Mesodermal cell (in vitro differentiated cells): ENCODE measurements at regions not wholly inside any gene's neighbourhood (a gene's known extent, or its start where the extent isn't known, plus 50 kb on each side); places are given as distances from the start of the nearest gene placed in this dataset.

Source experiments
- H3K27ac ChIP-seq: 2 replicates; pipeline ENCODE4 v1.7.0; 2013; ENCODE audit warnings: mild to moderate bottlenecking, low read depth, low read length, moderate library complexity; ENCODE audit not compliant: severe bottlenecking
- H3K36me3 ChIP-seq: 2 replicates; pipeline ENCODE4 v1.7.1; 2013; ENCODE audit warnings: mild to moderate bottlenecking, low read length, moderate library complexity; ENCODE audit not compliant: control insufficient read depth, insufficient read depth
- H3K4me1 ChIP-seq: one replicate; pipeline ENCODE4 v1.7.1; 2013; ENCODE audit warnings: mild to moderate bottlenecking, low read length; ENCODE audit not compliant: insufficient read depth, control insufficient read depth, poor library complexity, severe bottlenecking
- H3K4me3 ChIP-seq: 2 replicates; pipeline ENCODE4 v1.7.0; 2013; ENCODE audit warnings: low read length, control low read depth, mild to moderate bottlenecking; ENCODE audit not compliant: insufficient read depth, poor library complexity, severe bottlenecking; ENCODE audit errors: extremely low read depth
- H3K9me3 ChIP-seq: 2 replicates; pipeline ENCODE4 v1.7.1; 2013; ENCODE audit warnings: mild to moderate bottlenecking, low read length, moderate library complexity; ENCODE audit not compliant: control insufficient read depth
- WGBS, 2 experiments: methylation state at CpG; one replicate each; pipeline ENCODE4 v1.1.5; 2013; ENCODE audit warnings: missing lambda C conversion rate in 2 of 2; ENCODE audit not compliant: insufficient coverage in 2 of 2; 5-methylcytosine and 5-hydroxymethylcytosine counted together

- no peak overlapping the region for H3K27ac ChIP-seq
- H3K4me3 ChIP-seq = no peak overlapping the region
- H3K9me3 ChIP-seq = no peaks in the 10 kb centered on the region
- H3K36me3 ChIP-seq = no peaks in the 10 kb centered on the region
- H3K4me1 ChIP-seq = no peaks in the 10 kb centered on the region
- 93 to 94% methylated on average over 4 of the region's 7 CpGs for WGBS, 2 experiments
These were observed 393.3 kb upstream of the TNRC6C start for GRCh38 chr17:77565166-77565565.

GRCh38 chr17:77566151-77566550 is 392.4 kb upstream of the TNRC6C start:
- Histone ChIP-seq H3K27ac (no peak overlapping the region), H3K4me3 (no peak overlapping the region), H3K9me3 (no peaks in the 10 kb centered on the region), H3K36me3 (no peaks in the 10 kb centered on the region), H3K4me1 (no peaks in the 10 kb centered on the region)
- WGBS, 2 experiments = 74 to 95% methylated on average over 2 to 6 of the region's 7 CpGs

- WGBS, 2 experiments = 93 to 97% methylated on average over 4 to 10 of the region's 13 CpGs
- no peak overlapping the region for H3K27ac ChIP-seq
These were observed 391.9 kb upstream of the TNRC6C start for GRCh38 chr17:77566566-77567138.

GRCh38 chr17:77568540-77568939 is 390.0 kb upstream of the TNRC6C start:
- Histone ChIP-seq H3K4me3 (no peak overlapping the region), H3K27ac (no peak overlapping the region), H3K36me3 (no peaks in the 10 kb centered on the region), H3K9me3 (no peaks in the 10 kb centered on the region), H3K4me1 (no peaks in the 10 kb centered on the region)
- whole genome bisulfite sequencing, 2 experiments = 96% methylated on average over 6 of the region's 7 CpGs

More at GRCh38 chr17:77566566-77567138, 391.9 kb upstream of the TNRC6C start:
- no peaks in the 10 kb centered on the region for H3K9me3 ChIP-seq
- H3K36me3 ChIP-seq = no peaks in the 10 kb centered on the region
- no peaks in the 10 kb centered on the region for H3K4me1 ChIP-seq
- no peak overlapping the region for H3K4me3 ChIP-seq

GRCh38 chr17:77569846-77570564 is 388.5 kb upstream of the TNRC6C start:
- no peaks in the 10 kb centered on the region for H3K36me3 ChIP-seq
- no peaks in the 10 kb centered on the region for H3K4me1 ChIP-seq
- no peaks in the 10 kb centered on the region for H3K9me3 ChIP-seq
- H3K27ac ChIP-seq = no peak overlapping the region
- 86 to 89% methylated on average over 19 of the region's 21 CpGs for WGBS, 2 experiments
- no peak overlapping the region for H3K4me3 ChIP-seq

GRCh38 chr17:77570565-77570898 is 388.0 kb upstream of the TNRC6C start:
- WGBS, 2 experiments = 89 to 95% methylated on average over 6 to 7 of the region's 7 CpGs
- Histone ChIP-seq H3K4me1 (no peaks in the 10 kb centered on the region), H3K4me3 (no peak overlapping the region), H3K27ac (no peak overlapping the region), H3K9me3 (no peaks in the 10 kb centered on the region), H3K36me3 (no peaks in the 10 kb centered on the region)

- Histone ChIP-seq H3K9me3 (no peaks in the 10 kb centered on the region), H3K4me3 (no peak overlapping the region), H3K36me3 (no peaks in the 10 kb centered on the region), H3K4me1 (no peaks in the 10 kb centered on the region), H3K27ac (peak overlapping the region; percentile 29)
- 57 to 58% methylated on average over 16 to 23 of the region's 35 CpGs for WGBS, 2 experiments
These were observed 387.1 kb upstream of the TNRC6C start for GRCh38 chr17:77571155-77571981.

GRCh38 chr17:77572065-77572601 is 386.4 kb upstream of the TNRC6C start:
- Histone ChIP-seq H3K4me3 (no peak overlapping the region), H3K9me3 (no peaks in the 10 kb centered on the region), H3K36me3 (no peaks in the 10 kb centered on the region), H3K4me1 (no peaks in the 10 kb centered on the region), H3K27ac (no peak overlapping the region)
- 42 to 50% methylated on average over 11 to 13 of the region's 15 CpGs for WGBS, 2 experiments

- Histone ChIP-seq H3K36me3 (no peaks in the 10 kb centered on the region), H3K9me3 (no peaks in the 10 kb centered on the region), H3K4me1 (no peaks in the 10 kb centered on the region), H3K4me3 (no peak overlapping the region), H3K27ac (no peak overlapping the region)
- WGBS, 2 experiments = 89 to 100% methylated on average over 1 to 4 of the region's 5 CpGs
These were observed 385.7 kb upstream of the TNRC6C start for GRCh38 chr17:77572851-77573250.

GRCh38 chr17:77577491-77577890 is 381.0 kb upstream of the TNRC6C start:
- Histone ChIP-seq H3K4me3 (no peak overlapping the region), H3K9me3 (no peaks in the 10 kb centered on the region), H3K4me1 (no peaks in the 10 kb centered on the region), H3K27ac (no peak overlapping the region), H3K36me3 (no peaks in the 10 kb centered on the region)
- WGBS, 2 experiments = 82 to 85% methylated on average over 5 of the region's 7 CpGs
